ENCODE measurements at regions not wholly inside any gene's neighbourhood (a gene's known extent, or its start where the extent isn't known, plus 50 kb on each side); places are given as distances from the start of the nearest gene placed in this dataset.

- TF ChIP-seq CTCF (IDR thresholded peaks at IDR 0.05): no peak
- intact Hi-C loops (cut with DNase I): no loop called here
- Histone ChIP-seq H3K27ac (no peak overlapping the region), H3K4me1 (no peaks in the 10 kb centered on the region), H3K9me3 (no peaks in the 10 kb centered on the region), H3K36me3 (ENCODE audit: insufficient read depth in 1 of 2, low read depth in 1 of 2) (no peaks in the 10 kb centered on the region), H3K27me3 (ENCODE audit: insufficient read depth in 3 of 3, low read length in 2 of 3) (no peaks in the 10 kb centered on the region), H3K4me3 (no peak overlapping the region)
- 83 to 89% (median 88%) methylated on average over 2 of the region's 2 CpGs for WGBS, 3 donors
- DNase-seq: no peak
- ATAC-seq: no peak
Observed at GRCh38 chr4:174091130-174091529, 192.3 kb downstream of the FBXO8 start.

- H3K4me1 ChIP-seq: no peaks in the 10 kb centered on the region
- no peak overlapping the region for H3K27ac ChIP-seq
- H3K36me3 ChIP-seq (ENCODE audit: insufficient read depth in 1 of 2, low read depth in 1 of 2): no peaks in the 10 kb centered on the region
- ATAC-seq (no peak), DNase-seq (no peak)
- intact Hi-C loops (cut with DNase I): no loop called here
- no peak overlapping the region for H3K4me3 ChIP-seq
- TF ChIP-seq CTCF (IDR thresholded peaks at IDR 0.05): no peak
- 74 to 81% (median 76%) methylated on average over 4 of the region's 4 CpGs for WGBS, 3 donors
- no peaks in the 10 kb centered on the region for H3K9me3 ChIP-seq
- H3K27me3 ChIP-seq (ENCODE audit: insufficient read depth in 3 of 3, low read length in 2 of 3): no peaks in the 10 kb centered on the region
Observed at GRCh38 chr4:174089711-174090110, 193.8 kb downstream of the FBXO8 start.

- Histone ChIP-seq H3K9me3 (no peaks in the 10 kb centered on the region), H3K4me1 (no peaks in the 10 kb centered on the region), H3K4me3 (no peak overlapping the region), H3K27me3 (ENCODE audit: insufficient read depth in 3 of 3, low read length in 2 of 3) (no peaks in the 10 kb centered on the region), H3K27ac (no peak overlapping the region), H3K36me3 (ENCODE audit: insufficient read depth in 1 of 2, low read depth in 1 of 2) (no peaks in the 10 kb centered on the region)
- ATAC-seq: no peak
- no peak for DNase-seq
- 65 to 75% (median 69%) methylated on average over 3 of the region's 3 CpGs for WGBS, 3 donors
- intact Hi-C loops (cut with DNase I): no loop called here
- no peak for TF ChIP-seq CTCF (IDR thresholded peaks at IDR 0.05)
Observed at GRCh38 chr4:174088795-174089194, 194.7 kb downstream of the FBXO8 start.

GRCh38 chr4:174086829-174087799 lies 196.4 kb downstream of the FBXO8 start:
- ATAC-seq (no peak), DNase-seq (no peak)
- WGBS, 3 donors: 21 to 34% (median 31%) methylated on average over 14 of the region's 14 CpGs
- intact Hi-C loops (cut with DNase I): no loop called here
- Histone ChIP-seq H3K4me3 (no peak overlapping the region), H3K27me3 (ENCODE audit: insufficient read depth in 3 of 3, low read length in 2 of 3) (no peaks in the 10 kb centered on the region), H3K9me3 (no peaks in the 10 kb centered on the region), H3K36me3 (ENCODE audit: insufficient read depth in 1 of 2, low read depth in 1 of 2) (no peaks in the 10 kb centered on the region), H3K4me1 (no peaks in the 10 kb centered on the region), H3K27ac (no peak overlapping the region)
- TF ChIP-seq CTCF (IDR thresholded peaks at IDR 0.05): no peak

All from psoas muscle (tissue), 7 donors.